Thoracic aorta (tissue), 2 donors: ENCODE measurements at regions not wholly inside any gene's neighbourhood (a gene's known extent, or its start where the extent isn't known, plus 50 kb on each side); places are given as distances from the start of the nearest gene placed in this dataset.

Source experiments
- ATAC-seq: fragments of 150-250 bp; one replicate; pipeline ENCODE4 v1.8.0; 2017; ENCODE audit warnings: low read depth; ENCODE audit not compliant: insufficient number of reproducible peaks, low FRiP score
- DNase-seq: peaks from one replicate; pipeline ENCODE4 v3.0.0-alpha.2; 2020; ENCODE audit warnings: low spot score
- H3K27ac ChIP-seq, 2 donors: fragments of 200-600 bp; sonication (generic); 1 replicate in 1 of 2; 2 replicates in 1 of 2; pipeline ENCODE4 v1.5.1; 2016; ENCODE audit warnings: mild to moderate bottlenecking in 2 of 2, moderate library complexity in 2 of 2
- H3K27me3 ChIP-seq: fragments of 200-600 bp; sonication (generic); replicated peaks from 2 replicates; pipeline ENCODE4 v1.6.0; 2016; ENCODE audit warnings: mild to moderate bottlenecking; ENCODE audit not compliant: insufficient read depth
- H3K36me3 ChIP-seq: fragments of 200-600 bp; sonication (generic); one replicate; pipeline ENCODE4 v1.5.1; 2016
- H3K4me1 ChIP-seq, 2 donors: fragments of 200-600 bp; sonication (generic); 1 replicate in 1 of 2; 2 replicates in 1 of 2; pipeline versions ENCODE4 v1.5.1 to v1.6.0; 2016; ENCODE audit warnings: low read depth in 2 of 2, mild to moderate bottlenecking in 1 of 2; ENCODE audit not compliant: control insufficient read depth in 1 of 2
- H3K4me3 ChIP-seq: fragments of 200-600 bp; sonication (generic); 2 replicates; pipeline ENCODE4 v1.5.1; 2016; ENCODE audit warnings: mild to moderate bottlenecking
- H3K9me3 ChIP-seq: fragments of 200-600 bp; sonication (generic); 2 replicates; pipeline ENCODE4 v1.5.1; 2016
- TF ChIP-seq, protein P1 (sequence below): fragments of 200-600 bp; sonication (generic); IDR thresholded peaks from one replicate; pipeline ENCODE4 v1.5.1; 2019; ENCODE audit warnings: antibody characterized with exemption

DNA sequence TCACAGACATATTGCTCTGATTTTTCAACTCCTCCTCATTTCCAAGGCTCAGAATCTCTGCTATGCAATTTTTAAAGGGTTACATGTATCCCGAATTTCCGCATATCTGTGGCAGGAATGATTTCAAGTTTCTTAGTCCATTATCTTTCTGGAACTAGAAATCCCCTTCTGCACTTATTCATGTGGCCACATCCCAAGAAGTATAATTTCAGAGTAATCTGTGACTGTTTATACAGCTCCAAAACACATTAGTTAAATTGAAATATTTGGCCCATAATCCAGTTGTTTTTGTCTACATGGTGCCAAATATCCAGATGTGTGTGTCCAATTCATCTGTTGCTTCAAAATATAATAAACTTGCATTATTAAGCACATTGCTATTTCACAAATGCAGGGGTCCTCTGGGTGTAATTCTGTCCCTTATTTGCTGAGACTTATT, 271.2 kb downstream of the ARHGAP12 start:
- H3K27me3 ChIP-seq = no peaks in the 10 kb centered on the region
- no peaks in the 10 kb centered on the region for H3K36me3 ChIP-seq
- H3K27ac ChIP-seq = peak overlapping the region; percentile 14 to 49
- H3K9me3 ChIP-seq = no peaks in the 10 kb centered on the region
- TF ChIP-seq, protein P1, sequence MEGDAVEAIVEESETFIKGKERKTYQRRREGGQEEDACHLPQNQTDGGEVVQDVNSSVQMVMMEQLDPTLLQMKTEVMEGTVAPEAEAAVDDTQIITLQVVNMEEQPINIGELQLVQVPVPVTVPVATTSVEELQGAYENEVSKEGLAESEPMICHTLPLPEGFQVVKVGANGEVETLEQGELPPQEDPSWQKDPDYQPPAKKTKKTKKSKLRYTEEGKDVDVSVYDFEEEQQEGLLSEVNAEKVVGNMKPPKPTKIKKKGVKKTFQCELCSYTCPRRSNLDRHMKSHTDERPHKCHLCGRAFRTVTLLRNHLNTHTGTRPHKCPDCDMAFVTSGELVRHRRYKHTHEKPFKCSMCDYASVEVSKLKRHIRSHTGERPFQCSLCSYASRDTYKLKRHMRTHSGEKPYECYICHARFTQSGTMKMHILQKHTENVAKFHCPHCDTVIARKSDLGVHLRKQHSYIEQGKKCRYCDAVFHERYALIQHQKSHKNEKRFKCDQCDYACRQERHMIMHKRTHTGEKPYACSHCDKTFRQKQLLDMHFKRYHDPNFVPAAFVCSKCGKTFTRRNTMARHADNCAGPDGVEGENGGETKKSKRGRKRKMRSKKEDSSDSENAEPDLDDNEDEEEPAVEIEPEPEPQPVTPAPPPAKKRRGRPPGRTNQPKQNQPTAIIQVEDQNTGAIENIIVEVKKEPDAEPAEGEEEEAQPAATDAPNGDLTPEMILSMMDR = no peak
- peaks cover 4 to 16% of the 10 kb centered on the region in 2 donors for H3K4me1 ChIP-seq
- no peak for ATAC-seq
- H3K4me3 ChIP-seq = no peak overlapping the region
- DNase-seq = no peak

DNA sequence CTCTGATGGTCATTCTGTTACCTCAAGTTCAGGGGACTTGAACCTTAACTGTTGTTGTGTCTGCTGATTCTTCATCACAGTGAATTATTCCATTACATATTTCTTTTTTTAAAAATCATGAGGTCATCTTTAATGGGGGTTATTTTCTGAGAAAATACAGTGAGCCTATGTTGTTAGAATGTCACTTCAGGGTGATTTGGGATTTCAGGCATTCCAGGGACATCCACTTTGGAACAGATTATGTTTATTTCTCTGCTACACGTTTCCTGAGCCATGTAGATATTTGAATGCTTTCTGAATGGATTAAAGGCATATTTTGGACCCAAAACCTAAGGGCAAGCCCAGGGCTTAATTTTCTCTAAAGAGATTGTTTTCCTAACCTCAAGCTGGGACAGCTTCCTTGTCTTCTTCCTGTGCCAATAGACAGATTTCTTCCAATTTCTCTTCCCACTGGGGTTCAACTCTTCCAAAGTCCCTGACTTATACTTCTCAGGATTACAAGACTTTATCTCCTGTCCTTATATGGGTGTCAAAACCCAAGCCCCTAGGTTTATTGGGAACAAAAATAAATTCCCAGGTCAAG, 271.7 kb downstream of the ARHGAP12 start:
- no peaks in the 10 kb centered on the region for H3K27me3 ChIP-seq
- ATAC-seq = no peak
- peaks cover 4 to 16% of the 10 kb centered on the region in 2 donors for H3K4me1 ChIP-seq
- peak overlapping the region; percentile 14 to 49 for H3K27ac ChIP-seq
- DNase-seq = no peak
- H3K4me3 ChIP-seq = no peak overlapping the region
- TF ChIP-seq, protein P1 = no peak
- no peaks in the 10 kb centered on the region for H3K36me3 ChIP-seq
- no peaks in the 10 kb centered on the region for H3K9me3 ChIP-seq

DNA sequence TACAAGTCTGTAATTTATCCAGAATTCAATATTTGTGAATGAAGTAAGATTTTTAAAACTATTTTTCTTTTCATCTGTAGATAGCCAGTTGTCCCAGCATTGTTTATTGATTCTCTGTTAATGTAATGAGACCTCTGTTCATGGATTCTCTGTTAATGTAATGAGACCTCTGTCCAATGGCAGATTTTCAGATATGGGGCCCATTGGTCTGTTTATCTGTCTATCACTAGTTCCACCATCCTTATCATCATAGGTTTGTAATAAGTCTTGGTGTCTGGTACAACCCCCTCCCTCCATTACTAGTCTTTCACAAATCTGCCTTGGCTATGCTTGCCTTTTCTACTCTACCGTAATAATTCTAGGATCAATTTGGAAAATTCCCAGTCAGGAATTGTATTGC, 276.6 kb downstream of the ARHGAP12 start:
- Histone ChIP-seq H3K9me3 (no peaks in the 10 kb centered on the region), H3K4me1 (peaks cover 17 to 23% of the 10 kb centered on the region in 2 donors), H3K27me3 (no peaks in the 10 kb centered on the region), H3K4me3 (no peak overlapping the region), H3K27ac (no peak overlapping the region), H3K36me3 (no peaks in the 10 kb centered on the region)
- TF ChIP-seq, protein P1 = no peak
- ATAC-seq (no peak), DNase-seq (no peak)

DNA sequence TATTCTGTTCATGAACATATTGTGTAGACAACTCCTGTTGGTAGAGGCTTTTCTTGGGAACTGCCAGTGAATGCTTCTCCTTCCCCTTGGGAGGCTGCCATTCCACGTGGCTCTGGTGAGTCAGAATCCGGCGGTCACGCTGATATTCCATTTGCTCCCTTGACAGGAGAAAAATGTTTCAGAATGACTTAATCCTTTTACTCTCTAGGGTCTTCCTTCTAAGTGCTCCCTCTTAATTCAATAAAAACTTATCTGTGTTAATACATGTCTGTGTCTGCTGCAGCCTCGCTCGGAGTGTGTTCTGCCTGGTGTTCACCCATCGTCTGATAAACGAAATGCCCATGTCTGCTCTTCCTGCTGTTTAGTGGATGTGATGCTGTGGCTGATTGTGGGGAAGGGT, 278.6 kb downstream of the ARHGAP12 start:
- H3K27me3 ChIP-seq = no peaks in the 10 kb centered on the region
- DNase-seq (peak; percentile 48), ATAC-seq (peak; percentile 71)
- no peaks in the 10 kb centered on the region for H3K36me3 ChIP-seq
- no peaks in the 10 kb centered on the region for H3K9me3 ChIP-seq
- H3K27ac ChIP-seq = peak overlapping the region; percentile 86 to 94
- TF ChIP-seq, protein P1 = no peak
- peak overlapping the region; percentile 71 for H3K4me3 ChIP-seq
- peaks cover 13 to 15% of the 10 kb centered on the region in 2 donors for H3K4me1 ChIP-seq

DNA sequence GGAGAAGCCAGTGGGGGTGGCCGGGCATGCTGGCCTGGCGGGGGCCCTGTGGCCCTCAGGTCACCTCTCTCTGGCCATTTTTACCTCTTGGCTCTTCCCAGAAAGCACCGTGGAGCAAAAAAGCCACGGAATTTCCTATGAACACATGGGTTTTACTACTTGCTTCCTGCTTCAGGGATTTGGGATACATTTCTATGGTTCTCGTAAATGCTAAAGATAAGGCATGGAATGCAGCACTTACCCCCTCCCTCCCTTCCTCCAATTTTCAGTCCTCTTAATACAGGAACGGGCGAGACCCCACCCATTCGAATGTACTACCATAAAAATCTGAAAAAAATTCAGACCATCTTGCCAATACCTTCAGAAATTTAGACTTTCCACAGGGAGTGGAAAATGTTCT, 279.7 kb downstream of the ARHGAP12 start:
- DNase-seq (no peak), ATAC-seq (no peak)
- Histone ChIP-seq H3K27me3 (no peaks in the 10 kb centered on the region), H3K36me3 (no peaks in the 10 kb centered on the region), H3K9me3 (no peaks in the 10 kb centered on the region), H3K27ac (peak overlapping the region; percentile 86 to 94), H3K4me1 (peaks cover 13 to 15% of the 10 kb centered on the region in 2 donors), H3K4me3 (peak overlapping the region; percentile 71)
- TF ChIP-seq, protein P1 = no peak
